Fibroblast of skin of scalp (primary cell): ENCODE measurements at regions not wholly inside any gene's neighbourhood (a gene's known extent, or its start where the extent isn't known, plus 50 kb on each side); places are given as distances from the start of the nearest gene placed in this dataset.
"Not testable (repeated sequence)": the region's sequence is repeated elsewhere in the genome, so short reads cannot be mapped to it uniquely, and the experiment has no call there.

Experiments
- DNase-seq: peaks from one replicate; pipeline ENCODE4 v3.0.0-alpha.2; 2013

DNA sequence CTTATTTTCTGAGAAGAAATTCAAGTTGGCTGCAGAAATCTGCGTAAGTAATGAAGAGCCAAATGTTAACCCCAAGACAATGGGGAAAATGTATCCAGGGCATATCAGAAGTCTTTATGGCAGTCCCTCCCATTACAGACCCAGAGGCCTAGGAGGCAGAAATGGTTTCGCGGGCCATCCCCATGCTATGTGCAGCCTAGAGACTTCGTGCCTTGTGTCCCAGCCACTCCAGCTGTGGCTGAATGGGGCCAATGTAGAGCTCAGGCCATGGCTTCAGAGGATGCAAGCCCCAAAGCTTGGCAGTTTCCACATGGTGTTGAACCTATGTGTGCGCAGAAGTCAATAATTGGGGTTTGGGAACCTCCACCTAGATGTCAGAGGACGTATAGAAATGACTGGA is 131.9 kb downstream of the GPR37 start:
- DNase-seq, result no peak

DNA sequence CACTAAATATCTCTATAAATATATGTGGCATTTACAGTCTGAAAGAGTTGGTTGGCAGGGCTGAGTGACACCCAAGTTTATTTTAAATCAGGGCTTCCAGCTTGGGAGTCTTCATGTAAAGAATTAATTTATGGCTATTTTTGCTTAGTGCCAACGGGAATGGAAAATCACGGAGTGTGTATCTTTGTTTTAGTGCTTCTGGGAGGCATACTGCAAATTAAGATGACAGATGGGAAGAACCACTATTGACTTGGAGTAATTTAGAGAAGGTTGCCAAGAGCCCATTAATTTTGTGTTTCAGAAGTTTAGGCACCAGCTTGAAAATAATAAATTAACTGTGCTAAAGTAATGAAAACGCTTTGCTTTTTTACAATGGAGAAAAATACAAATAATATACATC is 135.2 kb downstream of the GPR37 start:
- DNase-seq, result no peak

DNA sequence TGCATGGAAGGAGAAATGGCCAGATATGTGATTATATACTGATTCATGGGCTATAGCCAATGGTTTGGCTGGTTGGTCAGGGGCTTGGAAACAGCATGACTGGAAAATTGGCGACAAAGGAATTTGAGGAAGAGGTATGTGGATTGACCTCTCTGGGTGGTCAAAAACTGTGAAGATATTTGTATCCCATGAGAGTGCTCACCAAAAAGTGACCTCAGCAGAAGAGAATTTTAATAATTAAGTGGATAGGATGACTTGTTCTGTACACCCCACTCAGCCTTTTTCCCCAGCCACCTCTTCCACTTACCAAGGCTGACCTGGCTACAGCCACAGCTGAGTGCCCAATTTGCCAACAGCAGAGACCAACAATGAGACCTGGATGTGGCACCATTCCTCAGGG is 146.7 kb downstream of the GPR37 start:
- DNase-seq, result no peak

DNA sequence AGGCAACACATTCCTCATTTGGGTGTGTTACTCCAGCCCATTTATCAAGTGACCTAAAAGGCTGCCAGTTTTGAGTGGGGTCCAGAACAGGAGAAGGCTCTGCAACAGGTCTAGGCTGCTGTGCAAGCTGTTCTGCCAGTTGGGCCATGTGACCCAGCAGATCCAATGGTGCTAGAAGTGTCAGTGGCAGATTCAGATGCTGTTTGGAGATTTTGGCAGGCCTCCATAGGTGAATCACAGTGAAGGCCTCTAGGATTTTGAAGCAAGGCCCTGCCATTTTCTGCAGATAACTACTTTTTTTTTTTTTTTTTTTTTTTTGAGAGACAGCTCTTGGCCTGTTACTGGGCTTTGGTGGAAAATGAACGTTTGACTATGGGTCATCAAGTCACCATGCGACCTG is 147.5 kb downstream of the GPR37 start:
- not testable (repeated sequence) for DNase-seq

DNA sequence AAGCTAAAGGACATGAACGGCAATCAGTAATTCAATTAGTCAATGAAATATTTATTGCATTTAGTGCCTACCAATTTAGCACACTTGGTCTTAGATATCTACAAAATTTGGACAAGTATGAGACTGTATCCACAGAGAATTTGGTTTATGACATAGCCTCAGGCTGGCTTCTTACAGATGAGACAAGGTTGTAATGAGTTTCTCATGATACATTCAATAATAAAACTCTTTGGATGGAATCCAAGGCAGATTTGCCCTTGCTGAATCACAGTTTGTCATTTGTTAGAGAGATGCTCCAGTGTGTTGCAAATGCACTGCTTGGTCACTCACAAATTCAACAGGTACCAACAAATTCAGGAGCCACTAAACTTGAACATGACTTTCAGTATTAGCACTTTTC is 162.5 kb downstream of the GPR37 start:
- DNase-seq, result no peak

DNA sequence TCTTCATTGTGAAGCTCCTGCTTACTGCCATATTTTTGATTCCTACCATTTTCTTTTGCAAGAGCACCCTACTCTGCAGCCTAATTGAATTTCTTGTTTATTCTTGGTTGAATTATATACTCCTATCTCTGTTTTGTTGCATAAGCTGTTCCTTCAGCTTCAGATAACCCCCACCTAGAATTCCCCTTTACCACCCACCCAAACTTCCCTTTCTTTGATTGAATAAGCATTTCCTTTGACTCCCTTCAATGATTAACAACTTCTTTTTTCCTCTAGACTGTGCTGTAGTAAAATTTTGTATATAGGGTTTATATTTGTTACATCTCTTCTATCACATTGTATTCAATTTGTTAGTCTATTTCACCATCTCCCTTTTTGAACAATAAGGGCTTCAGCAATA is 168.1 kb downstream of the GPR37 start:
- no peak for DNase-seq

DNA sequence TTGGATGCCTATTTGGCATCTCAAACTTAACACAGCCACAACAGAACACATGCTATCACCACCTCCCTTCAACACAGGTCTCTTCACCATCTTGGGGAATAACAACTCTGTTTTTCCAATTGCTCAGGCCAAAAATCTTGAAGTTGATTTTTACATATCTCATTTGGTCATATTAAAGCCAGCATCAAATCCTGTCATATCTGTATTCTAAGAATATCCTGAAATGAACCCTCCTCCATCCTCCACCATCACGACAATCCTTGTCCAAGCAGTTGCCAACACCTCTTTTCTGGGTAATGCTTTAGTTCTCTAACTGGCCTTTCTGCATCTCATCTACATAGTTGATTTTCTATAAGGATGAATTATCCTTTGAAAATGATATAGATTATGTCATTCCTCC is 168.7 kb downstream of the GPR37 start:
- no peak for DNase-seq

DNA sequence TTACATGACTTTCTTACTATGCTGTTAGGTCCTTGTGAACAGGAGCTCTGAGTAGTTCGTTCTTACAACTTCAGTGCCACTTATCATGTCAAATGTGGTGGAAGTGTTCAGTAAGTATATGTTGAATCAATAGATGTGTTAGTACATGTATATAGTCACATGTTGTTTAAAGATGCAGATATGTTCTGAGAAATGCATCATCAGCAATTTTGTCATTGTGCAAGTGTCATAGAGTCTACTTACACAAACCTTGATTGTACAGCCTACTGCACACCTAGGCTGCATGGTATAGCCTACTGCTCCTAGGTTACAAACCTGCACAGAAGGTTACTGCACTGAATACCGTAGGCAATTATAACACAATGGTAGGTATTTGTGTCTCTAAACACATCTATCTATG is 174.8 kb downstream of the GPR37 start:
- DNase-seq, result no peak

DNA sequence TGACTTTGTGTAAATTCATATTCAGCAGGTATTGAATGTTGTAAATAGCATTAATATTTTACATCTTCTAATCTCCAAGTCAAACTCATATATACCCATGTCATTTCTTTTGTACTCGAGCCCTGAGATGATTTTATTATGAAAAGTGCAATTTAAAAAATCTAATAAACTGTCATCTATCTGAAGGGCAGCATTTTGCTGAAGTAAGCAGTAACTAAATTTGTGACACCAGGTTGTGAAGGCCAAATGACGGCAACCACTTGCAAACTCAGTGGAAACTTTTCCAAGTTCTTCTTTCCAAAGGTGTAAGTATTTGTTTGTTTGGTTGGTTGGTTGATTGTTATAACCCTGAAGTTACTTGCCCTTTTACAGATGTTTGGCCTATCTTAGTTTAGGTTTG is 188.3 kb downstream of the GPR37 start:
- DNase-seq, result no peak

DNA sequence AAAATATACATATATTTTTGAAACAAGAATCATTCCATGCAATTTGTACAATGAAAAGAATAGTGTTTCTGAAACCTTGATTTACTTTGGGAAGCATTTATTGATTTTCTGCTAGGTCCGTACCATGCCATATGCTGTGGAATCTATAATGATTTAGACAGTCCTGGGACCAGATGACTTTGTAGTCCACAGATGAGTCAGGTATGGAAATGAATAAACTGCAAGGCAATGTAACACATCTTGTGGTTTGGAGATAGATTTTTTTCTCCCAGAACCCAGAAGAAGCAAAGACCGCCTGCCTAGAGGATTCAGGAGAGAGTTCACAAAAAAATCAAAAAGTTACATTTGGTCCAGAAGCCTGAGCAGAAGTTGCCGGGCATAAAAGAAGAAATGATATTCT is 190.4 kb downstream of the GPR37 start:
- no peak for DNase-seq

DNA sequence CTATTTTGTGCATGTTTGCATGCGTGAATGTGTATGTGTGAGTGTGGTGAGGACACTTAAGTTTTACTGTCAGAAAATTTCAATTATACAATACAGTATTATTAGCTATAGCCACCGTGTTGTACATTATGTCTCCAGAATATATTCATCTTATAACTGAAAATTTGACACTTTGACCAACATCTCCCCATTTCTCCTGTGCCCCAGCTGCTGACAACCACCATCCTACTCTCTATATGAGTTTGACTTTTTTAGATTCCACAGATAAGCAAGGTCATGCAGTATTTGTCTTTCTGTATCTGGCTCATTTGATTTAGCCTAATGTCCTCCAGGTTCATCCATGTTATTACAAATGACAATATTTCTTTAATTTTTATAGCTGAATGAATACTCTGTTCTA is 195.0 kb downstream of the GPR37 start:
- no peak for DNase-seq

DNA sequence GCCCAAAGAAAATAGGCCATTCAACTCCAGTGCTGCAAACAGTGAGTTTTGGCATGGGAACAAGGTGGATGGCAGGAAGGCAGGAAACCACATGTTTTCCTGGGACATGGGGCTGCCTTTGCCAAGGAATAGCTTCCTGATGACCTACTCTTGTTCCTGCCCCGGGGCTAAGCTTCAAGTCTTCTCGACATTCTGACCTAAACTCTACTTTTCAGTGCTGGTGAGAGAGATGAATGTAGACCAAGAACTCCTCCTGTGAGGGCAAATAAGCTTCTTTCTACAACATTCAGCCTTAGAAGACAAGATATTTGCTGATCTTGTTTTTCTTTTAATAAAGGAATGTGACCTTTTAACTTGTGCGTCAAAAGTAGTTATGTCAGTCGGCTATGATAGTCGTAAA is 199.0 kb downstream of the GPR37 start:
- DNase-seq, result peak; percentile 26

DNA sequence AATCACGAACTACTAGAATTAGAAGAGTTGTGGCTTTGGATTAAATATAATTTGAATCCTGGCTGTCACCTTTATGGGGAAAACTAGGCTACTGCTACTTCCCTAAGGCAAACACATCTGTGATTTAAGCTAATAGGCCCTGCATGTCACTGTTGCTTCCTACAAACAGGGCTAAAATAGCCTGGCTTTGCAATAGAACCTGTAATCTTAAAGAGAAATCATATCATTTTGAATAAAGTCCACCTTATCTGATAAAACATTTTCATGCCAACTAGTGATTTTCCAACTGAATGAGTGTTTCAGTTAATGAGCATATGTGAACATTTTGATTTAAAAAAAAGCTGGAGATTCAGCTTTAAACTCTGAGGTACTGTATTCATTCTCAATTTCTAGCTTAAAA is 208.0 kb downstream of the GPR37 start:
- no peak for DNase-seq

DNA sequence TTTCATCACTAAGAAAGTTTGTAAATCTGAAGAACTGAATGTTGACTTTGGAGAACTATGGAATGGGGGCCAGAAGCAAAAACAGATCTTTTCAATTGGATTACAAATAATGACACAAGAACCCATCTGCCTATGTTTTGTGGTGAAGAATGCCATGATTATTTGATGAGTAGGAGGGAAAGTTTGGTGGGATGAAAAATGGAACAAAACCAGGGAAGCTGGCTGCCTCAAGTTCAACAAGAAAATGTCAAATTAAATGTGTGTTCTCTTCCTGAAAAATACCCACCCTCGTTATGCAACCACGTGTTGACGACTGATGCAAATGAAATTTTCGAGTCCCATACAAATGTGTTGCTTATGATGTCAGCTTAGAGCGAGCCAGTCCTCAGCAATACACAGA is 208.5 kb downstream of the GPR37 start:
- DNase-seq, result no peak

DNA sequence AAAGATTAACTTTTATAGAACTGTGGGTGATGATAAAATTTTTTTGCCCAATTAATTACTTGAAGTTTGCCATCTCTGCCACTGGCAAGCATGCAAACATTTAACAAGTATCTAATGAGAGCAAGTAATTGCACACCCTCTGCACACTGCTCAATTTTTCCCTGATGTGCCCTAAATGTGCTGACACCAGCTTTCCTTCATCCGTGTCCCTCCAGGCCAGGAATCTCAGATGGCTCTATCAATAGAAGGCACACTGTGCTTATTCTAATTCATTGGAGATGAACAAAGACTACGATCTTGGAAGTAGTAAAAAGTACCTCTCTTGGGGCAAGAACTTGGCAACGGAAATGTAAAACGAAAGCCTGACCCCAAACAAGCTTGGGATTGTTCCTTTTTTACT is 212.1 kb downstream of the GPR37 start:
- no peak for DNase-seq

DNA sequence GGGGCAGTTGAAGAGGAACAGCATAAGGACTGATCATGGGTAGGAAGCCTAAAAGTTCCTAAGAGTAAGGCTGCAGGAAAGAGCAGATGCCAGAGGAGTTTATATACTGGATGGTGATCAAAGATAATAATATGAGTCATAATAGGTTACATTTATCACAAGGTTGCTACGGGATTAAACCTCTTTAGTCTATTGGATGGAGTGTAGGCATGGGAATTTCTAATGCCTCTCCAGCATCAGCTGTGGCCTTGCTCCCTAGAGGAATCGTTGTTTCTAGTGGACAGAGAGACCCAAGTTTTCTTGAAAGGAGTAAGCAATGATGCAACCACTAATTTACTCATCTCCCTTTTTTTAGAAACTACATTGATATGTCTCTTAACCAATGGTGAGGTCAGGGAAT is 213.4 kb downstream of the GPR37 start:
- no peak for DNase-seq

DNA sequence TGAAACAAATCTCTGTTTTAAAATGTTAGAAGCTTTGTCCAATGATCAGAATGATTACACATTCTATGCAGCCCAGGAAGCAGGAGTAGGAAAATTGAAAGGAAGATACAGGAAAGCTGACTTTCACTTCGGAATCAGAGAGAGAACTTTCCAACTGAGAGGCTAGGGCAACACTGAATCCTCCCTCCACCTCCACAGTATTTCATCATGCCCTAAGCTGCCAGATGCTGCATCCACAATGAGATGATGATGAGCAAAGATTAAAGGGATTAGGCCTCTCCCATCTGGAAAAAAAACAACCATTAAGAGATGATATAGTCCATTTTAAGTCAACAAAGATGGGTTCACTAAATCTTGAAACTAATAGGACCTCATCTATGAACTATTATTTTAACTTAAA is 215.6 kb downstream of the GPR37 start:
- DNase-seq, result no peak

DNA sequence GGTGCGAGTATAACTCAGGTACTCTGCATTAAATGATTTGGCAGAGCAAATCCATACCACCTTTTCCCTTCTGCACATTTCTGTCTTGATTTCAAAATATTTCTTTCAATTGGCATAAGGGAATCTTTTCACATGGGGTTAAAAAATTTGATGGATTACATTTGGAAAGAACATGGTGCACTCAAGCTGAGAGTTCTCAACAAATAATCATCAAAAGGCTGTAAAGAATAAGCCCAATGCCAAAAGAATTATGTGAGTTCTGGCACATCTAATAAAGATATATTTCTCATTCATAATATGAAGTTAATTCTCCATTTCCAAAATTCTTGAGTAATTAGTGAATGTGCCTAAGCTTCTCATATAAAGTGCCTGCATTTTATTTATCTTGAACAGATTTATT is 223.1 kb downstream of the GPR37 start:
- no peak for DNase-seq

DNA sequence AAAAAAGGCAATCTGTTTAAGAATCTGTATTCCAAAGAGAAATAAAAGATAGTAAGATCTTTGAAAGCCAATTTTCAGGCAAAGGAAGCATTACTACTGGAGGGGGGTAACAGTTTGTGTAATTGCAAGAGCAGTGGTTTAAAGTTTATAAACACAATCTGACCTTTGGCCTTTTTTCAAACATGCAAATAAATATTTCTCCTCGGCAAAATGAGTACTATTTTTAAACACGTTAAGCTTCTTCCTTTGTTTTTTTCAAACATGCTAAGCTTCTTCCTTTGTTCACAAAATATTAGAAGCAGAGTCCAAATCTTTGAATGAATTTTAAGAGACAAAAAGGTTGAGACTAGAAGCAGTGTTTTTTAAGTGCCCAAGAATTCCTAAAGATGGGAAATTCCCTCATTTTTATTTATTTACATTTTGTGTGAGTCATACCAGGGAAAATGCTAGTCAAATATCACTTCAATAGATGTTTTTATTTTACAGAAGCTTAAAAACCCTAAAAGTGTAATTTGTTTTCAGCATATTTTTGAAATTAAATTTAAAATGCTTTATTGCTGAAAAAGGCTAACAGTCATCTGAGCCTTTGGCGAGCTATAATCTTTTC is 229.3 kb downstream of the GPR37 start:
- peak; percentile 9 for DNase-seq

DNA sequence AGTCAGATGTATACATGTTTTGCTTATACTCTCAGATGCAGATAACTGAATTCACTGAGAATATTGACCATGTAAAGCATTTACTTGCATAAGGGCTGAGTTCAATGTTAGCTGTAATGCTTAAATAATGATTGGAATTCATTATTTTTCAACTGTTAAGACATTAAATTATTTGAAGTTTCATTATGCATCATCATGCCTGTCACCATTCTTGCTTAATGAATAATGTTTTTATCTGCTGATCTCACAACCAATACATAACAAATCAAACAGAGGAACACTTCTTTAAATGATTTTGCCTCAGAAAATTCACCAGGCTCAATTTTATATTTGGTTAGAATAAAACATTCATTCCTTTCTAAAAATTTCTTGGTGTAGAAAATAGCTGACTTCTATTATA is 233.4 kb downstream of the GPR37 start:
- DNase-seq, result peak; percentile 25

DNA sequence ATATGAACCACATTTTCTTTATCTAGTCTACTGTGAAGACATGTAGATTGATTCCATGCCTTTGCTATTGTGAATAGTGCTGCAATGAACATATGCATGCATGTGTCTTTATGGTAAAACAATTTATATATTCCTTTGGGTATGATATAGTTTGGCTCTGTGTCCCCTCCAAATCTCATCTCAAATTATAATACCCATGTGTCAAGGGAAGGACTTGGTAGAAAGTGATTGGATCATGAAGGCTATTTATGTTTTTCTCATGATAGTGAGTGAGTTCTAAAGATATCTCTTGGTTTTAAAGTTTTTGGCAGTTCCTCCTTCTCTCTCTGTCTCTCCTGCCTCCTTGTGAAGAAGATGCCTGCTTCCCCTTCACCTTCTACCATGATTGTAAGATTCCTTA is 248.7 kb downstream of the GPR37 start:
- DNase-seq, result no peak

DNA sequence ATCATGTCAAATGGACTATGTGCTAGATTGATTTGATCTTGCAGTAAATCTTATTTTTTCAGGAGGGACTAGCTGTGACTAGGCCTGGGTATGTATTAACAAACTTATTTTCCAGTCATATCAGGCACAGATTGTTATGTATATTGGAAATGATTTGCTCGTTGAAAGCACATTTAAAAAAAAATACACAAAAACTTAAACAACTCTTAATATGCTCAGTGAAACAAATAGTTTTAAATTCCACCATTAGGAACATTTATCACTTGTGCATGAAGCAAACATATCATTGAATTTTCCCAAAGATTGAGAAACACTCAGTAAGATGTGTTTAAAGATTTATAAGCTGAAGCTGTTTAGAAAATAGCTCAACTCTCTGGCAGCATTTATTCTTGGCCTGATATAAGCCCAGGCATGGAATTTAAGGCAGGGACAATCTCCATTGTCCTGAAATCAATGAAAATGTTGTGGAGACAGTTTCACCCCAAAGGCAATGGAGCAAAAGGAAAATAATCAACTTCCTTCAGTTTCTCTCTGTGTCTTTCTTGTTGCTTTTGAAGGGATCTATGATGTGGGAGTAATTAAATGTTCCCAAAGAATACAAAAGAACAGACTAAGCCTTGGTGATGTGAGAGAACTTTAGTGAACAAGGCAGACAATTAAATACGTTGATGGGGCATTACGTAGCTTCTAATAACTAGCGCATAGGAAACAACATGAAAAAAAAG is 250.3 kb downstream of the GPR37 start:
- DNase-seq, result no peak

DNA sequence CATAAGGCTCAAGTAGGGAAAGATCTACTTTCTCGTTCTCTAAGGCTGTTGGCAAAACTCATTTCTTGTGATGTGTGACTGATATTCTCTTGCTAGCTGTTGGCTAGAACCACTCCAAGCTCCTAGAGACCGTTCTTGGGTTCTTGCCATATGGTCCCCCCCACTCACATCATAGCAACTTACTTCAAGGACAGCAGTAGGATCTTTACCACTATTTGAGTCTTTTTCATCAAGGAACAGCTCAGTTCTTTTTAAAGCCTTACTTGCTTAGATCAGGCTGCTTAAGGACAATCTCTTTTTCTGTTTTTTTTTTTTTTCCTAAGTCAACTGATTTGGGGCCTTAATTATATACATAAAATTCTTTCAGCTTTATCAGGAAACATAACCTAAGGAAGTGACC is 251.1 kb downstream of the GPR37 start:
- no peak for DNase-seq

DNA sequence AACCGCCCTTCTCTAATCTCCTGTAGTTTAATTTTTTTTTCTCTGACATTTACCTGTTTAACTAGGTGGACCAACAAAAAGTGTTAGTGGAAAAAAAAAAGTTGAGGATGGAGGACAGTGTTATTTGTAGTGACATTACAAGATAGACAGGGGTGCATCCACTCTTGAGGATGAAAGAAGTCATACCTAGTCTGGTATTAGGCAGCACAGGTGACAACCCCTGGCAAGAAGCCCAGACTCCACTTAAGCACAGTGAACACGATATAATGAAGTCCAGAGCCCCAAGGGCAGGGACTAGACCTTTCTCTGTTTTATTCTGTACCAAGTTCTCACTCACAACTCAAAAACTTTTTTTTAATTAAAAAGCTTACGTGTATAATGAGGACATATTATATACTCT is 268.4 kb downstream of the GPR37 start:
- no peak for DNase-seq

DNA sequence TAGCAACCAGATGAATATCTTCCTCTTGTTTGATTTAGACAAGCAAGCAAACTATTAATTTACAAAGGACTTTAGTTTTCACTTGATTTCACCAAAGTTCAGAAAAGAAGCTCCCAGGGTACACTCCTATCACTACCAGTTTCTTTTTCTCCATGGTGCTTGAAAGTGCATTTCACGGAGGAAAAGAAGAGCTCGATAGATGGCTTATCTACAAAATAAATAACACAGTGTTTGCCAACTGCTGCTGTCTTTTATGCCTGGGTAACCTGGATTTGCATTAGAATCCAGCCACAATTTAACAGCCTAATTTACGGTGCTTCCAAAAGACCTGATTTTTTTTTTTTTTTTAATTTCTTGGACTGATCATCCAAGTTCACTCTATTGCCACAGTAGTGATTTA is 275.7 kb downstream of the GPR37 start:
- no peak for DNase-seq
